ENCODE measurements at regions not wholly inside any gene's neighbourhood (a gene's known extent, or its start where the extent isn't known, plus 50 kb on each side); places are given as distances from the start of the nearest gene placed in this dataset.
A peak's percentile ranks its signal among the peaks of the same experiment; 100 is the strongest.
"Not testable (repeated sequence)": the region's sequence is repeated elsewhere in the genome, so short reads cannot be mapped to it uniquely, and the experiment has no call there.

DNA sequence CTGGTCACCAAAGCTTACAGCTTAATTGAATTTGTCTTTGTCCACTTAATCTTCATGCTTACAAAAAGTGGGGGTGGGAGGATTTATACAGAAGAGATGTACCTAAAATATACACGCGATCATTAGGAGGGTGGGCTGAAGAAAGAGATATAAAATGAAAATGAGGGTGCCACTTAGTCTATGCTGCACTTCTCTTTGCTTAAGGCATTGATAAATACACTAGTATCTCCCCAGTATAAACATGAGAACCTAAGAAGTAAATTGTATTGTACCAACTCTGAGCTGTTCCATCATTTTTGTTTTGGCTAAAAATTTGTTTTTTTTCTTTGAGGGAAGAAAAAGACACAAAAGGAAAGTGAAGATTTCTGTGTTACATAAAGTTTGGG is 170.8 kb upstream of the ZNF217 start:
- no peak for DNase-seq

DNA sequence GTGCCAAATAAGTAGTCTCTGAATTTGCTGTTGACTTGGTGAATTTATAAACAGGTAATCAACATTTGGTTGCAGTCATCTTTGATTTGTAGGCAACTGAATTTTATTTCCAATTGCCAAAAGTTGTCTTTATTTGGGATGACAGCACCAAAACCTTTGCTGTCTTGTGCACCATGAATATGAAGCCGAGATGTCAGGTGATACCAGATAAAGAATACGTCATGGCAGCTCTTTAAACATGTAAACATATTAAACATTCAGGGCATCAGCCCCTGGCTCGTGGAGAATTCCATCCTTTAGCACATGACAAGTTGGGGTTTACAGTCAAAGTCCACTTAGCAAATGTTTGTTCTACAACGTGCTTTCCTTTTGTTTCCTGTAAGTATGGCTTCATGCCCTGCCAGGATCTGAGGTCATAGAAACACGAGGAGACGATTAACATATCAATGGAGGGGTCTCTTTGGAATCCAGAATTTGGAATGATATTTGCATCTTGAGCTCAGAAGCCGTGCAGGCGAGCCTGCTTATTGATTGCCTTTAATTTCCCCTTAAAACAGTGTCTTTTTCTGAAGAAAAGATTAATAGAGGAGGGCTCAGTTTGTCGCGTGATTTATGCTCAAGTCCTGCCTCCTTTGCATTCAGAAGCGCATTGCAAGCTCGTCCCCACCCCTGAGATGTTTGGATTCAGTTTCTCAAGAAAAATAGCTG is 170.2 kb upstream of the ZNF217 start:
- DNase-seq: peak in 1 of 2 experiments; percentile 68

DNA sequence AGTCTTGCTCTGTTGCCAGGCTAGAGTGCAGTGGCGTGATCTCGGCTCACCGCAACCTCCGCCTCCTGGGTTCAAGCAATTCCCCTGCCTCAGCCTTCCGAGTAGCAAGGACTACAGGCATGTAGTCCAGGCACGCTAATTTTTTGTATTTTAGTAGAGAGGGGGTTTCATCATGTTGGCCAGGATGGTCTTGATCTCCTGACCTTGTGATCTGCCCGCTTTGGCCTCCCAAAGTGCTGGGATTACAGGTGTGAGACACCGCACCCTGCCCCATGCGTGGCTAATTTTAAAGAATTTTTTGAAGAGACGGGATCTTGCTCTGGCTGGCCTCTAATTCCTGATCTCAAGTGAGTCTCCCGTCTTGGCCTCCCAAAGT is 168.8 kb upstream of the ZNF217 start:
- DNase-seq: not testable (repeated sequence)

DNA sequence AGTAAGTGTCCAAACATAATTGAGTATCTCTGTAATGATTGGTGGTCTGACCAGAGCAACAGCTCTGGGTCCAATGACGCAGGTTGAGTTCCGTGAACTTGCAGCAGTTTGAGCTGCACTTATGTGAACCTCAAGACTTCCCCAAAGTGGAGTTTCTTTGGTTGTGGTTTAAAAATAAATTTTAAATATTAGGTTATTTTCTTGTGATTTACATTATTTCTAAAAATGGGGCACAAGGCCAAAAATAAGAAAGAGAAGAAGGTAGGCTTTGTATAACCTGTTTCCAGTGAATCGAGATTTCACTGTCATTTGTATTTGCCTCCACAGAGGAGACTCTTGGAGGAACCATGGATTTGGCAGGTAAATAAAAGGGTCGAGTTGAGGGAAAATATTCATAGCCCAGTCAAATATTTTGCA is 166.4 kb upstream of the ZNF217 start:
- no peak for DNase-seq

DNA sequence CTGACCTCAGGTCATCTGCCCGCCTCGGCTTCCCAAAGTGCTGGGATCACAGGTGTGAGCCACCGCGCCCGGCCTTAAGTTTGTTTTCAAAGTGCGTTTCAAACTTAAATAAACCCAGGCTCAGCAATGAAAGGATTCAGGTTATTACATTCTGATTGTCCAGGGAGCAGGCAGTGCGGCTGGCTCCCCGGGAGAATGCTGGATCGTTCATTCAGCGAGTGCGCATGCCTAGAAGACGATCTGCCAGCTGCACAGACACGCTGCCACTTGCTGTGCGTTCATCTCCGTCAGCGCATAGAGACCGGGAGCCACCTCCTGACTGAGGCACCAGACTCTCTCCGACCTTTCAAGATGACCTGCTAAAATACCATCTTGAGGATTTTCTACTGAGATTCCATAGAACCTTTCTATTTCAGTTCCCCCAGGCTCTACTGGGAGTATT is 163.9 kb upstream of the ZNF217 start:
- no peak for DNase-seq

DNA sequence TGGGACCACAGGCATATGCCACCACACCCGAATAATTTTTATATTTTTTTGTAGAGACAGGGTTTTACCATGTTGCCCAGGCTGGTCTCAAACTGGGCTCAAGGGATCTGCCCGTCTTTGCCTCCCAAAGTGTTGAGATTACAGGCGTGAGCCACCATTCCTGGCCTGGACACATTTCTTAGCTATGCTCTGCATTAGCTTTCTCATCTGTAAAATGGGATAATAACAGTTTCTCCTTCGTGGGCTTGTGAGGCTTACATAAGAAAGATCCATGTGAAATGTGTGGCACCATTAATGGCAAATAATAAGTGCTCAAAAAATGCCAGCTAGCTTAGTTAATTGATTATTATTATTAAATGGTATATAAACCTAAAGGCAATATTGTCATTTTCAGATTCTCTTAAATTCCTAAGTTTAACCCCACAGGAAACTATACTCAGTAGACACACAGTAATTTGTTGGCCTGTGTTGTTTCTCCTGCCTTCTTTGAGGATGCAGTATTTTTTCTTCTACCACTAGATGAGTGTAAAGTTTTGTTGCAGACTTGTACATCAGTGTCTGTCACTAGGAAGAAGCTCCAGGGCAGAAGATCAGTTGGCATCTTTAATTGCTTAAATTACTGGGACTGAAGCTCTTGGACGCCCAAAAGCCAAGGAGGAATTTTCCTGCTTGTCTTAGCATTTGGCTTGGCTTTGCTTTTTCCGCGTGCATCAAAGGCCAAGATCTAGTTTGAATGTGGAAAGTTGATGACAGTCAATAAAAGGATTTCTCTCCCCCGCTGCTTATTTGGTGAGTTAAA is 162.3 kb upstream of the ZNF217 start:
- DNase-seq: no peak

DNA sequence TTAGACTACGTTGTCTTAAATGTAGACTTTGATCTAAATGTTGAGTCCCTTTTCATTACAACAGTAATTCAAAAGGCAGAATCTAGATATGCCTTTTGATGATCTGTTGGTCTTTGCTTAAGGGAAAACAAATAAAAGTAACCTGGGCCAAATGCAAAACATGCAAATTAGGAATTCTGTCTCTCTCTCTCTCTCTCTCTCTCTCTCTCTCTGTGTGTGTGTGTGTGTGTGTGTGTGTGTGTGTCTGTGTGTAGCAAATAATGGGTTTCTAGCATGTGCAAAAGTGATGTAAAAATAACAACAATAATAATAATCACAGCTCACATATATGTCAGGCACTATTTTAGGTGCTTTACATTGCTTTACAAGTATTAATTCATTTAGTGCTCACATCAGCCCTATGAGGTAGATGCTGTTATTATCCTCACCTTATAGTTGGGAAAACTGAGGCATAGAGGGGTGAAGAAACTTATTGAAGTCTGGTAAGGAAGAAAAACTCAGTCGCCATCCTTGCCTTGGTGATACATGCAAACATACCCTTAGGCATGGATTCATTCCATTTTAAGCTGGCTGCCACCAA is 160.3 kb upstream of the ZNF217 start:
- DNase-seq: no peak

DNA sequence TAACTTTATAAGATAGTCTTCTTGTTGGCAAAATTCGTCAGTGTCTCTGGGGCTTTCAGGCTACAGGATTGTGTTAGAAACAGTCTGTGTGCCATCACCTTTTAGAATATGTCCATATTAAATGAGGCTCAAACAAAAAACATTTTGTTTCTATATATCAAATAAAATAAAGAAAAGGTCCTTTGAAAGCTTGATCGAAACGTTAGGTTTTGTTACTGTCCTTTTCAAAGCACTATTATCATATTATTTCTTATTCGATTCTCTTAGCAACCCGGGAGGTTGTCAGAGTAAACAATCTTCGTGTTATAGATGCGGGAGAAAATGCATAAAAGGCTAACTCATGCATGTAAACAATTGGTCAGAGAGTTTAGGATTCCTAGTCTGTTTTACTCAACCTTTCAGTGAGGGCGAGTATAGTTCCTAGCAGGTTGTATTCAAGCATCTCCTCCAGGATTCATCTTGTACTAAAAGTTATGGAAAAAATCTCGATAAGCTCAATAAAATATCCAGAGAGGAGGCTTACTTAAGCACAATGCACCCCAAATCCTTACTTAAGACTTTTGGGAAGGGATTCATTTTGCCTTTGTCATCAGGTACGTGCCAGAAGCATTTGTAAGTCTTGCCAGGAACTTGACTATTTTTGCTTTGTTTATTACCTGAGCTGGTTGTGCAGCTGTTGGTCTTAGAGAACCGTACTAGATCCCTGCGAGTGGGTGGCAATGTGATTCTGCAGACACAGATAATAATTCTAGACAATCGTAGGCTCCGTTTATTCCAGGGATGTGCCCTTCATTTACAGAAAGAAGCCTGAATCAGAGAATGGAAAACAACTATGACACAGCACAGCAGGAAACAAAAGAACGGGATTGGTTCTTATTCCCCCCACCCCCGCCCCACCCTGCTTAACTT is 159.6 kb upstream of the ZNF217 start:
- DNase-seq: no peak

DNA sequence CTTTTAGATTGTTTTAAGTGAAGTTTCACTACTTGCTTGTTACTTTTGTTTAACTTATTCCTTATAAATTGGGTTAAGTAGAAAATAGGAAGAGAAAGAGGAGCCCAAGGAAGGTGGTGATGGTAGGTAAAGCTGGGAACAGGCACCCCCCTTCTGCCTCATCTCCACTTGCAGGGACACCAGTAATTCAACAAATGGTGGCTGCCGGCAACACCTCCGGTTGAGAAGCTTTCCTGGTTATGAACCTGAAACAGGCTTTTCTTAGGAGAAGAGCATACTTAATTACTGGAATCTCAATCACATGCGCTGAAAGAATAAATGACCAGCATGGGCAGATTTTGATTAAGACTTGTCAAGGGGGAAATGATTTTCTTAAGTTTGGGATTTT is 158.9 kb upstream of the ZNF217 start:
- no peak for DNase-seq

DNA sequence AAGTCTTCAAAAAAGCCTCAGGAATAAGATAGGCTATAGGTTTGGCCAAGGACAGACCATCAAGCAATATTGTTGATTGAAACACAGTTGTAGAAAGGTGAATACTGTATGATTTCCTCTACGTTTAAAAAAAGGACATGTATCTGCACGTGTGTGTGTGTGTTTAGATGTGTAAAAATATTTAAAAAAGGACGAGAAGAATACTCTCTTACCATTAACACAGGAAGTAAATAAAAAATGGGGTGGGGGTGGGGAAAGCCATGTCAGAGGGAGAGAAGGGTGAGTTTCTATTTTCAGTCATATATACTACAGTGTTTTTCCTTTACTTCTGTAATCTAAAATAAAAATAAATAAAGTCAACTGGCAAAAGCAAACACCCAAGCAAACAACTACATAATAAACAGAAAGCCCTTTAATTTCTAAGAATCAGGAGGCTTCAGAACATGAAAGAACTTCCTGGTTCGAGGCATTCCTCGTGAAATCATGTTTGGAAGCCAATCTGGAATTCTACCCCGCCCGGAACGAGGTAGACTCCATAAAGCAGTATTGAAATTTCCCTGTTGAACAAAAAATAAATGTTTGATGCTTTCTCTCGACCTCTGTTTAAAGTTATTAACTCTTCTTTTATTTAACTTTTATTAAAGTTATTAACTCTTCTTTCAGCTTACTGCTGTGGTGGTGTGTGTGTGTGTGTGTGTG is 158.1 kb upstream of the ZNF217 start:
- DNase-seq: no peak

DNA sequence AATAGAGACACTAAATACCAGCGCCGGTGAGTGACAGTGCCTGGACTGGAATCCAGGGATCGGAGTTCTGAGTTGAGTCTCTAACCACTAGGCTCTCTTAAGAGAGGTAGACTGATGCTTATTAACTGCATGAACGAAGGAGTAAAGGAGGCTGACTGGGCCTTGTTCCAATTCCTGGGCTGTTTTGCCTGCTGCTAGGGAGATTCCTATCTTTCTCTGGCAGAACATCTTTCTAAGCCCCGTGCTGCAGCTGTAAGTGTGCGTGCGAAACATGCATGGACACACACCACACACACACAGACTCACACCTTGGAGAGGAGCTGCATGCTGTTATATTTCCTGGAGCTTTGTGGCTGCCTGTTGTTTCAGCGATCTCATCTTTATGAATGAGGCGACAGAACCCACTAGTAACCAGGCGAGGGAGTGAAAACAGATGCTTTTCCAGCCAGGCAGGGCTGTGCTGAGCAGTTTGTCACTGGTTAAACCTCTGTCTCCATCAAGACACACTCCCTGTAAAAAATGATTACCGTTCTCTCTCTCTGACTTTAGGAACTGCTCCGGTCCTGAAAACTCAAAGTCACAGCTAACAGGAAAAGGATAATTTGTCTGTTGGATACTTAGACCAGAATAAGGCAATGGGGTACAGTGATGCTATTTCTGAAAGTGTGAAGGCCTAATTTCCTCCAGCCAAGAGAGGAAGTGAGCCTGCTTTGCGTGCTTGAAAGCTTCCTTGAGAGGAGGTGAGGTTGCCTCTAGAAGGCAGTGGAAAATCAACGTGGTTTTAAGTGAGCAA is 157.4 kb upstream of the ZNF217 start:
- no peak for DNase-seq

DNA sequence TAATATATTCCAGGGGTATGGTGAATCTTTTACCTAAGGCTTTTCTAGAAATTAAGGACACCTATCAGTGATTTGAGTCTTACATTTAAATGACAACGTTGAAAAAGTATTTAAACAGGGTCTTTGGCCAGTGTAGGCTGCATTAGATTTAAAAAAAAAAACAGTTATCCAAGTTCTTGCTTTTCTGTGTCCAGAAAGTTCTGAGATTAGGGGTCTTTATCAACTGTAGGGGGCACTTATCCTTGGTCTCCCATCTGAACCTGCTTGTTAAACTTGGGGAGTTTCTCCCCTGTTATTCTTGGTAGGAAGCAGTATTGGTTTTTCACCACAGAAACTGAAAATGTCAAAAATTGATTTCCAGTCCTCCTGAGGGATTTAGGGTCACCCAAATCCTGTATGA is 155.9 kb upstream of the ZNF217 start:
- no peak for DNase-seq

DNA sequence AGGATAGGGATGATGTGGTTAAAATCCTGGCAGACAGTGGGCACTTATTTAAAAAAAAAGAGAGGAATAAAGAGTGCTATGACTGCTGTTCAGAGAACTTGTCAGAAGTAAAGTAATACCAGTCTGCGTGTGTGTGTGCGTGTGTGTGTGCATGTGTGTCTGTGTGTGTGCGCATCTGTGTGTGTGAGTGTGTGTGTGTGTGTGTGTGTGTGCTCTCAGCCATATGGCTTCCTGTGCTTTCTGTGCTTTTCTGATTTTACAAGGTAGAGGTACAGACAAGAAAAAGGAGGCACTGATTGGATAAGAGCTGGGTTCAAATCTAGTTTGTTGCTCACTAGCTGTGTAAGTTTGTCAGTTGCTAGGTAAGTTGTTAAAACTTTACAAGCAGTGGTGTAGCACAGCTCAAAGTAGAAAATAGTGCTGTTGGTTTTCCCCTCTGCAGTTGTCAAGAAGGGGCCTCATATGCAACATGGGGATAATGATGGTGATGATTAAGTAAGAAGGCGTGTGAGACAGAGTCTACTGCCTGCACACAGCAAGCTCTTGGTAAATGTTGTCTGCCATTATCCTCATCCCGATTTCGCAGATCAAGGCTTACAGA is 155.3 kb upstream of the ZNF217 start:
- no peak for DNase-seq

DNA sequence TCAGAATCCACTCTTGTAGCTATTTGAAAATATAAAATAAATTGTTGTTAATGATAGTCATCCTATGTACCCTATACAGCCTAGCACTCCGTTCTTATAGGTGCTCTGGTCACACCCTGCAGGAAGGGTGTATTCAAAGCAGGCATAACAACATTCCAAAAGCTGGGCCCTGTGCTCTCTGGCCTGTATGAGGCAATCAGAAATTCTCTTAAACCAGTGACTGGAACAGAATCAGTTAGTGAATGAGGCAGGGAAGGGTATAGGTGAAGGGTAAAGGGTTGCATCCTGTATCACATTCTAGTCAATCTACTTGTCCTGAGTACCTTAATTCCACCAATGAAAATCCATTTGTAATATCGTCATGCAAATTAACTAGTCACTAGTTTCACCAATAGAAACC is 154.5 kb upstream of the ZNF217 start:
- DNase-seq: no peak

DNA sequence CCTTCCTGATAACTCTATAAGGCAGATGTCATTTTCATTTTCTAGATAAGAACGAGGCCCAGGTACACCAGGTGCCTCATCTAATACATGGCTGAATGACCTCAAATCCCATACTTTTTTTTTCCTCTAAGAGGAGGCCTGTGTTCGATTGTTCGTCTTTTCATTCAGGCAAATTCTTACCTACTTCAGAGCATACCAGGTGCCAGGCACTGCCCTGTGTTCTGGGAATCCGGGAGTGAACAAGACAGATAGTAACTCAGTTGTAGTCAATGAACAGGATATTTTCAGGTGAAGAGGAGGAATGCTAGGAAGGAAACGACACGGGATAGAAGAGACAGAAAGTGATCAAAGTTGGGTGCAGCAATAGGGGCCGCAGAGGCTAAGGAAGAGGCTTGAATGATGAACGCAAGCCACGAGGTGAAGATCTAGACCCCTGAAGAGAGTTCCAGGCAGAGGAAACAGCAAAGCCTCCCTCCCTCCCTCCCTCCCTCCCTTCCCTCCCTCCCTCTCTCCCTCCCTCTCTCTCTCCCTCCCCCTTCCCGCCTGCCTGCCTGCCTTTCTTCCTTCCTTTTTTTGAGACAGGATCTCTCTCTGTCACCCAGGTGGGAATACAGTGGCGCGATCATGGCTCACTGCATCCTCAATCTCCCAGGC is 150.1 kb upstream of the ZNF217 start:
- no peak for DNase-seq

DNA sequence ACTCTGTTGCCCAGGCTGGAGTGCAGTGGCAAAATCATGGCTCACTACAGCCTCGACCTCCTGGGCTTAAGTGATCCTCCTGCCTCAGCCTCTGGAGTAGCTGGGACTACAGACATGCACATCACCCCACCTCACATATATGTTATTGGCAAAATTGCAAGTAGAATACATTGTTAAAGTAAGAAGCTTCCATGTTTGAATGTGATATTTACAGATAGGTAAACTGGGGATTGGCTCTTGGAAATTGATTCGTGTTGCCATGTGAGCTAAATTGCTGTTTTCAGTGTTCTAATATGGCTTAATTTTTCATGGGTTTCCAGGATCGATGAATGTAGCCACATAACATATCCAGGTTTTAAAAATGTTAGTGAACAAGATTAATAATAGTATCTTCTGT is 149.0 kb upstream of the ZNF217 start:
- no peak for DNase-seq

DNA sequence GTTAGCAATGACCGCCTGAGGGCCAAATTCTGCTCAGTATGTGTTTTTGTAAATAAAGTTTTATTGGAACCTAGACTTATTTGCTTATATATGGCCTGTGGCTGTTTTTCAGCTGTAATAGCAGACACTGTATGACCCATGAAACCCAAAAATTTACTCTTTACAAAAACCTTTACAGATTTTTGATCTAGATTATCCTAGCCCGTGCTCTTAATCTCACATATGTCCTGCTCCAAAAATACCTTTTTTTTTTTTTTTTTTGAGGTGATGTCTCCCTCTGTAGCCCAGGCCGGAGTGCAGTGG is 148.0 kb upstream of the ZNF217 start:
- no peak for DNase-seq

DNA sequence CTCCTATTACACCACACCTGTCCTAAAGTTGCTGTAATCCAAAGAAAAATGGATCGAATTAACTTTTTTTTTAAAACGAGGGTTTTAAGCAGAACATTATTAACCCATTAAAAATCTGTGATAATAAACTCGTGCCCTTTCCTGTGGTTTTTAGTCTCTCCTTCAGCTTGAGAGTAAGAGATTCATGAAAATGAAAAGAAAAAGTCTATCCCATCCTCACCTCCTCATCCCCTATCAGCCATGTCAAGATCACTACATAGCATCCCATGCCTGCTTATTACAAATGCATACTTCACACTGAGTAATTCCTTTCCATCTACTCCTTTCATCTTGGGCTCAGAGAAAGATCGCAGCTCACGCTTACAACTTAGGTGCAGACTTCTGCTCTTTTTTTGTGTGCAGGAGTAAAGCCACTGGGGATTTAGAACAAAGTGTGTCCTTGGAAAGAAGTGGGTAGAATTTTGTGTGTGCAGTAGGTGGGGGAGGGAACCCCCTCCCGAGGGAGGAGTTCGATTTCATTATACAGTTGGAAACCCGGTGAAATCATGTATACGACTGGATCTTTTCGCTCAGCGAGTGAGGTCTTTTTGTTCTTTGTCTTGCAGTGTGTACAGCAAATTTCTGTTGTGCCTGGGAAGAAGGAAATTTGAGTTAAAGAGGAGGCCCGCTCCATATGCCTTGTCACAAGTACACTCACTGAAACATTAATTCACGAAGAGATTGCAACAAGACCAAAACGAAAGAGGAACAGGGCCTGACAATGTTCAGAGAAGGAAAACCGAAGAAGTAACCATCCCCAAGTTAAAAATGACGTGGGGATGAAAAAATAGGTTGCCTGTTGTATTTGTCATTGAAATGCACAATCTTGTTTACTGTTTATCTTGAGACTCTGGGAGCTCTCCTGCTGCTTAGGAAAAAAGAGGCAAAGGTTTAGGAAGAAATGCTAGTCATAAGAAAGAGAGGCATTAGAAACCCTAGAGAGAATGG is 146.5 kb upstream of the ZNF217 start:
- DNase-seq: peak in 1 of 2 experiments; percentile 85

All from NCI-H187 (cell line).